ENCODE measurements at regions not wholly inside any gene's neighbourhood (a gene's known extent, or its start where the extent isn't known, plus 50 kb on each side); places are given as distances from the start of the nearest gene placed in this dataset.

- Histone ChIP-seq H3K4me2 (ENCODE audit: low read depth, low read length, poor library complexity, severe bottlenecking) (no peak overlapping the region), H3K9me2 (replicated peaks; ENCODE audit: low read depth, low read length) (no peaks in the 10 kb centered on the region), H3K4me1 (ENCODE audit: insufficient read depth, low read length, poor library complexity, severe bottlenecking) (peaks cover 13% of the 10 kb centered on the region), H3K9ac (ENCODE audit: low read depth, low read length, poor library complexity, severe bottlenecking) (no peak overlapping the region), H3K9me3 (ENCODE audit: insufficient read depth, low read depth, low read length) (no peaks in the 10 kb centered on the region), H3K4me3 (ENCODE audit: low read length, poor library complexity, severe bottlenecking) (no peak overlapping the region), H3F3A (ENCODE audit: low read depth) (no peaks in the 10 kb centered on the region), H3K79me2 (ENCODE audit: insufficient read depth, low read length) (no peaks in the 10 kb centered on the region), H2AFZ (ENCODE audit: low read length) (no peak overlapping the region), H3K27me3 (ENCODE audit: insufficient read depth, low read length, poor library complexity, severe bottlenecking) (no peaks in the 10 kb centered on the region), H4K20me1 (ENCODE audit: insufficient read depth, low read length, poor library complexity, severe bottlenecking) (no peaks in the 10 kb centered on the region), H3K36me3 (ENCODE audit: insufficient read depth, low read length) (no peaks in the 10 kb centered on the region)
- TF ChIP-seq CTCF (conservative IDR thresholded peaks at IDR 0.05; ENCODE audit: low read length) (no peak), EZH2phosphoT487 (IDR thresholded peaks at IDR 0.05; ENCODE audit: borderline replicate concordance) (no peak)
These were observed 132.7 kb upstream of the IFNGR1 start for GRCh38 chr6:137351890-137352289.

- TF ChIP-seq EZH2phosphoT487 (IDR thresholded peaks at IDR 0.05; ENCODE audit: borderline replicate concordance): no peak
- TF ChIP-seq CTCF (conservative IDR thresholded peaks at IDR 0.05; ENCODE audit: low read length): no peak
- Histone ChIP-seq H4K20me1 (ENCODE audit: insufficient read depth, low read length, poor library complexity, severe bottlenecking) (no peaks in the 10 kb centered on the region), H2AFZ (ENCODE audit: low read length) (no peak overlapping the region), H3K9me3 (ENCODE audit: insufficient read depth, low read depth, low read length) (no peaks in the 10 kb centered on the region), H3K9ac (ENCODE audit: low read depth, low read length, poor library complexity, severe bottlenecking) (no peak overlapping the region), H3K4me2 (ENCODE audit: low read depth, low read length, poor library complexity, severe bottlenecking) (no peak overlapping the region), H3K4me3 (ENCODE audit: low read length, poor library complexity, severe bottlenecking) (no peak overlapping the region), H3K36me3 (ENCODE audit: insufficient read depth, low read length) (no peaks in the 10 kb centered on the region), H3K4me1 (ENCODE audit: insufficient read depth, low read length, poor library complexity, severe bottlenecking) (peaks cover 13% of the 10 kb centered on the region), H3K27me3 (ENCODE audit: insufficient read depth, low read length, poor library complexity, severe bottlenecking) (no peaks in the 10 kb centered on the region), H3K79me2 (ENCODE audit: insufficient read depth, low read length) (no peaks in the 10 kb centered on the region), H3K9me2 (replicated peaks; ENCODE audit: low read depth, low read length) (no peaks in the 10 kb centered on the region), H3F3A (ENCODE audit: low read depth) (no peaks in the 10 kb centered on the region)
These were observed 131.7 kb upstream of the IFNGR1 start for GRCh38 chr6:137350857-137351256.

- Histone ChIP-seq H3K4me2 (ENCODE audit: low read depth, low read length, poor library complexity, severe bottlenecking) (no peak overlapping the region), H3K27me3 (ENCODE audit: insufficient read depth, low read length, poor library complexity, severe bottlenecking) (no peaks in the 10 kb centered on the region), H3K9me3 (ENCODE audit: insufficient read depth, low read depth, low read length) (no peaks in the 10 kb centered on the region), H3K36me3 (ENCODE audit: insufficient read depth, low read length) (no peaks in the 10 kb centered on the region), H3K9me2 (replicated peaks; ENCODE audit: low read depth, low read length) (no peaks in the 10 kb centered on the region), H3K4me3 (ENCODE audit: low read length, poor library complexity, severe bottlenecking) (no peak overlapping the region), H3K79me2 (ENCODE audit: insufficient read depth, low read length) (no peaks in the 10 kb centered on the region), H3F3A (ENCODE audit: low read depth) (no peaks in the 10 kb centered on the region), H3K4me1 (ENCODE audit: insufficient read depth, low read length, poor library complexity, severe bottlenecking) (peaks cover 13% of the 10 kb centered on the region), H3K9ac (ENCODE audit: low read depth, low read length, poor library complexity, severe bottlenecking) (no peak overlapping the region), H2AFZ (ENCODE audit: low read length) (no peak overlapping the region; the same call in 1 of the 2 replicates), H4K20me1 (ENCODE audit: insufficient read depth, low read length, poor library complexity, severe bottlenecking) (no peaks in the 10 kb centered on the region)
- TF ChIP-seq EZH2phosphoT487 (IDR thresholded peaks at IDR 0.05; ENCODE audit: borderline replicate concordance): no peak
- TF ChIP-seq CTCF (conservative IDR thresholded peaks at IDR 0.05; ENCODE audit: low read length): no peak
These were observed 131.0 kb upstream of the IFNGR1 start for GRCh38 chr6:137349856-137350830.
